ENCODE measurements at regions not wholly inside any gene's neighbourhood (a gene's known extent, or its start where the extent isn't known, plus 50 kb on each side); places are given as distances from the start of the nearest gene placed in this dataset.

GRCh38 chr7:15046861-15047260 lies 144.3 kb upstream of the DGKB start:
- Histone ChIP-seq H2BK12ac (ENCODE audit: low read depth, low read length) (no peak overlapping the region), H3K27me3 (replicated peaks in 1 of 4; ENCODE audit: control insufficient read depth in 3 of 4, extremely low read depth in 1 of 4, insufficient read depth in 3 of 4, low read length in 3 of 4) (no peaks in the 10 kb centered on the region), H3K4me3 (ENCODE audit: extremely low read depth in 1 of 4, insufficient read depth in 2 of 4, low read depth in 3 of 4, low read length in 4 of 4) (no peak overlapping the region)

More at GRCh38 chr7:15046861-15047260, 144.3 kb upstream of the DGKB start:
- Histone ChIP-seq H4K91ac (replicated peaks; ENCODE audit: insufficient read length, low read length) (no peak overlapping the region), H2BK15ac (ENCODE audit: low read length) (no peak overlapping the region), H3K9me3 (ENCODE audit: insufficient read depth in 2 of 2, low read depth in 1 of 2, low read length in 1 of 2) (0 out of 4 replicates have a peak, but pooled peaks cover 0 to under 1% of the 10 kb centered on the region in 2 experiments), H3K18ac (ENCODE audit: extremely low read depth, low read length) (no peak overlapping the region), H3K23me2 (ENCODE audit: low read depth, low read length) (no peaks in the 10 kb centered on the region), H4K8ac (ENCODE audit: extremely low read depth, insufficient read depth, low read length) (no peak overlapping the region), H3K36me3 (ENCODE audit: control insufficient read depth in 2 of 4, insufficient read depth in 4 of 4, low read length in 3 of 4) (no peaks in the 10 kb centered on the region), H4K5ac (ENCODE audit: insufficient read length, low read depth, low read length) (no peak overlapping the region), H3K56ac (replicated peaks; ENCODE audit: insufficient read length, low read depth, low read length) (no peak overlapping the region), H3K4me1 (replicated peaks in 1 of 4; ENCODE audit: control insufficient read depth in 3 of 4, insufficient read depth in 4 of 4, low read length in 3 of 4) (no peaks in the 10 kb centered on the region), H3K23ac (ENCODE audit: insufficient read length) (no peak overlapping the region), H2BK20ac (ENCODE audit: low read length) (no peak overlapping the region), H3K9ac (replicated peaks in 1 of 4; ENCODE audit: extremely low read depth in 1 of 4, low read depth in 3 of 4, low read length in 3 of 4) (no peak overlapping the region), H3K27ac (ENCODE audit: low read depth, low read length) (no peak overlapping the region; the same call in 1 of the 2 replicates), H3K79me1 (ENCODE audit: low read depth, low read length) (no peaks in the 10 kb centered on the region), H2AK5ac (ENCODE audit: low read depth, low read length) (no peak overlapping the region), H4K20me1 (replicated peaks in 1 of 2; ENCODE audit: control insufficient read depth in 1 of 2, insufficient read depth in 2 of 2, low read length in 2 of 2) (no peaks in the 10 kb centered on the region), H2BK5ac (ENCODE audit: low read depth, low read length) (no peak overlapping the region), H3K4me2 (ENCODE audit: insufficient read depth in 1 of 2, low read depth in 2 of 2, low read length in 2 of 2) (no peak overlapping the region), H2AFZ (ENCODE audit: low read length) (peak overlapping the region; percentile 90), H2BK120ac (replicated peaks; ENCODE audit: low read depth, low read length) (no peak overlapping the region), H3K14ac (ENCODE audit: insufficient read length) (no peak overlapping the region), H3K79me2 (ENCODE audit: control insufficient read depth in 1 of 2, insufficient read depth in 2 of 2, low read length in 2 of 2) (no peaks in the 10 kb centered on the region), H3K4ac (replicated peaks; ENCODE audit: insufficient read length, low read depth, low read length) (no peak overlapping the region)
- WGBS, 2 experiments (ENCODE audit: extremely low coverage in 1 of 2, insufficient coverage in 1 of 2, insufficient read length in 1 of 2, insufficient replicate concordance in 2 of 2, low coverage in 1 of 2, low lambda C conversion rate in 2 of 2, missing lambda C conversion rate in 1 of 2) = 83% methylated on average over 2 of the region's 2 CpGs; no CpG with 5 or more reads in 1 of the 2 experiments
- ChIA-PET CTCF (ENCODE audit: partially characterized antibody) (no interaction called here), POLR2A (ENCODE audit: partially characterized antibody) (no interaction called here)
- FAIRE-seq = no peak
- DNase-seq (ENCODE audit: low read depth in 1 of 2, low spot score in 2 of 2) = no peak
- TF ChIP-seq POLR2AphosphoS5 (IDR thresholded peaks at IDR 0.05; ENCODE audit: low read depth, low read length) (no peak), RXRA (IDR thresholded peaks at IDR 0.05; ENCODE audit: insufficient read depth, low read depth, low read length) (no peak), MAFK (IDR thresholded peaks at IDR 0.05; ENCODE audit: low read depth, low read length) (no peak), CHD2 (IDR thresholded peaks at IDR 0.05; ENCODE audit: low read length) (no peak), TCF12 (IDR thresholded peaks at IDR 0.05; ENCODE audit: low read depth, low read length) (no peak), ATF3 (IDR thresholded peaks at IDR 0.05; ENCODE audit: insufficient read depth, low read depth, low read length) (no peak), CEBPB (IDR thresholded peaks at IDR 0.05; ENCODE audit: low read depth, low read length) (no peak), BRCA1 (IDR thresholded peaks at IDR 0.05; ENCODE audit: low read depth, low read length) (no peak), RNF2 (IDR thresholded peaks at IDR 0.05; ENCODE audit: borderline replicate concordance, low read depth, low read length, missing control alignments, poor library complexity, severe bottlenecking) (no peak), SRF (IDR thresholded peaks at IDR 0.05; ENCODE audit: low read depth, low read length) (no peak)
